ENCODE measurements at regions not wholly inside any gene's neighbourhood (a gene's known extent, or its start where the extent isn't known, plus 50 kb on each side); places are given as distances from the start of the nearest gene placed in this dataset.

GRCh38 chr10:78770167-78771090, 298.3 kb upstream of the ZMIZ1 start:
- DNase-seq (ENCODE audit: low spot score), result no peak
- in situ Hi-C loops (cut with MboI; ENCODE audit: low sequenced_read_pairs, unreplicated experiment), result no loop called here
- no peak for TF ChIP-seq CTCF (IDR thresholded peaks at IDR 0.05; ENCODE audit: borderline replicate concordance, control extremely low read depth, extremely low read depth, insufficient read depth, missing control alignments)

- in situ Hi-C loops (cut with MboI; ENCODE audit: low sequenced_read_pairs, unreplicated experiment), result no loop called here
Measured at GRCh38 chr10:78771260-78771659, 297.5 kb upstream of the ZMIZ1 start.

GRCh38 chr10:78771808-78772455, 296.8 kb upstream of the ZMIZ1 start:
- DNase-seq (ENCODE audit: low spot score), result no peak
- no peak for TF ChIP-seq CTCF (IDR thresholded peaks at IDR 0.05; ENCODE audit: borderline replicate concordance, control extremely low read depth, extremely low read depth, insufficient read depth, missing control alignments)
- in situ Hi-C loops (cut with MboI; ENCODE audit: low sequenced_read_pairs, unreplicated experiment), result no loop called here

More at GRCh38 chr10:78771260-78771659, 297.5 kb upstream of the ZMIZ1 start:
- no peak for TF ChIP-seq CTCF (IDR thresholded peaks at IDR 0.05; ENCODE audit: borderline replicate concordance, control extremely low read depth, extremely low read depth, insufficient read depth, missing control alignments)
- DNase-seq (ENCODE audit: low spot score), result no peak

GRCh38 chr10:78772486-78772885, 296.3 kb upstream of the ZMIZ1 start:
- DNase-seq (ENCODE audit: low spot score), result no peak
- in situ Hi-C loops (cut with MboI; ENCODE audit: low sequenced_read_pairs, unreplicated experiment), result no loop called here
- no peak for TF ChIP-seq CTCF (IDR thresholded peaks at IDR 0.05; ENCODE audit: borderline replicate concordance, control extremely low read depth, extremely low read depth, insufficient read depth, missing control alignments)

GRCh38 chr10:78772986-78773530, 295.7 kb upstream of the ZMIZ1 start:
- in situ Hi-C loops (cut with MboI; ENCODE audit: low sequenced_read_pairs, unreplicated experiment), result no loop called here

More at GRCh38 chr10:78772986-78773530, 295.7 kb upstream of the ZMIZ1 start:
- no peak for DNase-seq (ENCODE audit: low spot score)
- no peak for TF ChIP-seq CTCF (IDR thresholded peaks at IDR 0.05; ENCODE audit: borderline replicate concordance, control extremely low read depth, extremely low read depth, insufficient read depth, missing control alignments)

All from GM13976 (cell line).